IMR-90 (cell line): ENCODE measurements at regions not wholly inside any gene's neighbourhood (a gene's known extent, or its start where the extent isn't known, plus 50 kb on each side); places are given as distances from the start of the nearest gene placed in this dataset.

Experiments
- BHLHE40 ChIP-seq: fragments of 150-350 bp; IDR thresholded peaks from 2 replicates; pipeline ENCODE4 v1.6.1; 2016; ENCODE audit warnings: mild to moderate bottlenecking, low read depth, low read length
- CEBPB ChIP-seq: IDR thresholded peaks from 2 replicates; pipeline ENCODE4 v1.6.1; 2012; ENCODE audit warnings: low read depth, low read length, improper control_type of control experiment
- CTCF ChIP-seq: conservative IDR thresholded peaks from 2 replicates; pipeline ENCODE4 v1.5.1; 2012; ENCODE audit warnings: mild to moderate bottlenecking, low read depth, low read length, improper control_type of control experiment
- NFE2L2 ChIP-seq: fragments of 150-350 bp; IDR thresholded peaks from 2 replicates; pipeline ENCODE4 v1.6.1; 2016; ENCODE audit warnings: low read depth, mild to moderate bottlenecking, low read length
- POLR2A ChIP-seq: IDR thresholded peaks from 2 replicates; pipeline ENCODE4 v1.6.1; 2012; ENCODE audit warnings: mild to moderate bottlenecking, low read depth, low read length
- USF2 ChIP-seq: fragments of 150-350 bp; IDR thresholded peaks from 2 replicates; pipeline ENCODE4 v1.6.1; 2017; ENCODE audit warnings: mild to moderate bottlenecking, antibody characterized with exemption, low read length, low read depth

- TF ChIP-seq CTCF (no peak), POLR2A (no peak), CEBPB (no peak), BHLHE40 (no peak), USF2 (no peak), NFE2L2 (no peak)
Measured at GRCh38 chr4:132809298-132810032, 339.6 kb upstream of the PCDH10 start.
